ENCODE measurements at regions not wholly inside any gene's neighbourhood (a gene's known extent, or its start where the extent isn't known, plus 50 kb on each side); places are given as distances from the start of the nearest gene placed in this dataset.

DNA sequence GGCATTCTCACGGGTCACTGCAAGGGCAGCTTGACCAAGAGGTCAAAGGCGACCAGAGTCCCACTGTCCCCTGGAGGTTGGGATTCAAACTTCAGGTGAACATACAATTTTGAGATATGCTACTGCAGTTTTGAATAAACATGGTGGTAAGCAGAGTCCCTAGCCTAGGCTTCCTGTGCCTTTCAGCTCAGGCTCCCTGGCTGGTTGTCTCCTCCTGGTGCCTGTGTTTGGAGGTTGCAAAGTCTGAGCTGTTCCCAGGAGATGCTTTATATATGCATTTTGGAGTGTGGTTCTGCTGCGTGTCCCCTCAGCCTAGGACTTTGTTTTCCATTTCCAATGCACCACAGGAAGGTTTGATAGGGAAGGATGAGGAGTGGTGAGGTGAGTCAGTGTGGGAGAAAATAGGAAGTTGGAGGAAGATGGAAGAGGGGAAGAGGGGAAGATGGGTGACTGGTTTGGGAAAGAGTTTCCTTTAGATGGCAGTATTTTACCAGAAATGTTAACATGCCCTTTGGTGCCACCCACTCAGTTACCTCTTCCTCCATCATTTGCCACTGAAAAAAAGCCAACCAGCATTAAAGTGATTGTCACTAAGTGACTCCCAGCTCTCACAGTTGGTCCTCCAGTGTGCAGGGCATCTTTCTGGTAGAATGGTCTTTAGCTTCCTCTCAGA, 211.7 kb upstream of the AGTR2 start:
- Histone ChIP-seq H3K27ac (no peak overlapping the region), H3K9me3 (no peaks in the 10 kb centered on the region), H3K27me3 (no peaks in the 10 kb centered on the region), H3K36me3 (no peaks in the 10 kb centered on the region), H3K4me1 (ENCODE audit: insufficient read depth) (no peaks in the 10 kb centered on the region), H3K4me3 (no peak overlapping the region)
- no peak for DNase-seq
- 49 to 72% (median 49%) methylated on average over 3 of the region's 3 CpGs for WGBS, 3 donors
- TF ChIP-seq POLR2A (IDR thresholded peaks at IDR 0.05) (no peak), EP300 (IDR thresholded peaks at IDR 0.05) (no peak), CTCF (IDR thresholded peaks at IDR 0.05) (no peak)
- intact Hi-C loops (cut with DNase I), result no loop called here

DNA sequence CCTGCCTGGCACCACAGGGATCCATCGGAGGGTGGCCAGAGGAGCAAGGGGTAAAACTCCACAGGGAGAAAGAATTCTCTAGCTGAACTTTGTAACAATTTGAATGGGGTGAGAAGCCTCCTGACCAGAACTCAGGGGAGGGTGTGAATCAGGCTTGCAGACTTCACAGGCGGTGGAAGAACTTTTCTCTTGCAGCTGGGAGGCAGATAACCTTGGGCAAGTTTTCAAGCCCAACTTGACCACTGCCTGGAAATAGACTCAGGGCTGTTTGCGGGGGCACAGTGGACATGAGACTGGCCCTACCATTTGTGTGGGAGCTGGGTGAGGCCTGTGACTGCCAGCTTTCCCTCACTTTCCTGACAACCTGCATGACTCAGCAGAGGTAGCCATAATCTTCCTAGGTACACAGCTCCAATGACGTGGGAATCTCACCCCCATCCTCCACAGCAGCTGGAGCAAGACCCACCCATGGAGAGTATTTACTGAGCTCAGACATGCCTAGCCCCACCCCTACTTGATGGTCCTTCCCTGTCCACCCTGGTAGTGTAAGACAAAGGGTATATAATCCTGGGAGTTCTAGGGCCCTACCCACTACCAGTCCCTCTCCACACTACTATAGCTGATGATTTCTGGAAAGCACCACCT, 210.0 kb upstream of the AGTR2 start:
- H3K27me3 ChIP-seq, result no peaks in the 10 kb centered on the region
- intact Hi-C loops (cut with DNase I), result no loop called here
- TF ChIP-seq POLR2A (IDR thresholded peaks at IDR 0.05) (no peak), CTCF (IDR thresholded peaks at IDR 0.05) (no peak), EP300 (IDR thresholded peaks at IDR 0.05) (no peak)
- H3K4me1 ChIP-seq (ENCODE audit: insufficient read depth), result no peaks in the 10 kb centered on the region
- no peak overlapping the region for H3K27ac ChIP-seq
- no peaks in the 10 kb centered on the region for H3K36me3 ChIP-seq
- no peak overlapping the region for H3K4me3 ChIP-seq
- H3K9me3 ChIP-seq, result no peaks in the 10 kb centered on the region
- 53 to 75% (median 67%) methylated on average over 4 of the region's 4 CpGs for WGBS, 3 donors
- DNase-seq, result no peak

GRCh38 chrX:115966920-115967319, 203.6 kb upstream of the AGTR2 start:
- H3K4me3 ChIP-seq, result no peak overlapping the region
- intact Hi-C loops (cut with DNase I), result no loop called here
- 67 to 72% (median 71%) methylated on average over 10 to 11 of the region's 11 CpGs for WGBS, 3 donors
- no peaks in the 10 kb centered on the region for H3K36me3 ChIP-seq
- TF ChIP-seq CTCF (IDR thresholded peaks at IDR 0.05) (no peak), POLR2A (IDR thresholded peaks at IDR 0.05) (no peak), EP300 (IDR thresholded peaks at IDR 0.05) (no peak)
- no peaks in the 10 kb centered on the region for H3K27me3 ChIP-seq
- H3K9me3 ChIP-seq, result no peaks in the 10 kb centered on the region
- no peaks in the 10 kb centered on the region for H3K4me1 ChIP-seq (ENCODE audit: insufficient read depth)
- no peak overlapping the region for H3K27ac ChIP-seq
- no peak for DNase-seq

DNA sequence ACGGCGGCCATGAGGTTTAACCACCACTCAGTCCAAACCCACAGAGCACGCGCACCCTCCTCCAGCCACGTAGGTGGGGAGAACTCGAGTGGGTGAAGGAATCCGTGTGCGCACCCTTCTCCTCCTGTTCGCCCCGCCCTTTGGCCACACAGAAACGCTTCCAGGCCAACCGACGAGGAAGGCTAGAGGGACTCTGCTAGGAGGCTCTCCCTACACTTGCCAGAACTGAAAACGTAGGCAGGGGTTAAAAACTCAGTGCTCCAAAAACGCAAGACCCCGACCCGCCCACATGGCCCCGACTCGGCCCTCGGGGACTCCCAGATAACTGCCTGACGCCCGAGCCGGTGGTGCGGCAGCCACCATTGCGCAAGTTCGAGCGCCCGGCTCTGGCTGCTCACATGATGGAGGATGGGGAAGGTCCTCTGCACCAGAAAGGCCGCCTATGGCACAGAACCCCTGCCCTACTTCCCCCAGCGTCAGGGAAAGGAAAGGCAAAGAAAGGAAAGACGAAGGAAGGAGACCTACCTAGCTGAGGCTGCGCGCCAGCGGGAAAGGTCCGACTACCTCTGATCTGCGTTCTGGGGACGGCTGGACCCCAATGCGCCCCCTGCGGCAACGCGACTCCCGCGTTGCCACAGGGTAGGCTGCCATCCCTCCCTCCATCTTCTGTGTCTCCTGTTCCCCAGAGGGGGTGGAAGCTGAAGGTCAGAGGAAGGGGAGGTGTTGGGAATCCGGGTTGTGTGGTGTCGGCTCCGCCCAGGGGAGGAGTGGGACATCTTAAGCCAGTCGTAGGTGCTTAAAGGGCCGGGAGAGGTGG, 201.9 kb upstream of the AGTR2 start:
- Histone ChIP-seq H3K9me3 (no peaks in the 10 kb centered on the region), H3K27me3 (no peaks in the 10 kb centered on the region), H3K4me1 (ENCODE audit: insufficient read depth) (no peaks in the 10 kb centered on the region), H3K27ac (no peak overlapping the region), H3K4me3 (peak overlapping the region; percentile 48), H3K36me3 (no peaks in the 10 kb centered on the region)
- intact Hi-C loops (cut with DNase I), result no loop called here
- peak in 4 of 5 donors; percentile 21 to 48 (median 42) for DNase-seq
- TF ChIP-seq POLR2A (IDR thresholded peaks at IDR 0.05) (no peak), CTCF (IDR thresholded peaks at IDR 0.05) (no peak), EP300 (IDR thresholded peaks at IDR 0.05) (no peak)
- WGBS, 3 donors, result 11 to 17% (median 14%) methylated on average over 48 of the region's 48 CpGs
